ENCODE measurements at regions not wholly inside any gene's neighbourhood (a gene's known extent, or its start where the extent isn't known, plus 50 kb on each side); places are given as distances from the start of the nearest gene placed in this dataset.

DNA sequence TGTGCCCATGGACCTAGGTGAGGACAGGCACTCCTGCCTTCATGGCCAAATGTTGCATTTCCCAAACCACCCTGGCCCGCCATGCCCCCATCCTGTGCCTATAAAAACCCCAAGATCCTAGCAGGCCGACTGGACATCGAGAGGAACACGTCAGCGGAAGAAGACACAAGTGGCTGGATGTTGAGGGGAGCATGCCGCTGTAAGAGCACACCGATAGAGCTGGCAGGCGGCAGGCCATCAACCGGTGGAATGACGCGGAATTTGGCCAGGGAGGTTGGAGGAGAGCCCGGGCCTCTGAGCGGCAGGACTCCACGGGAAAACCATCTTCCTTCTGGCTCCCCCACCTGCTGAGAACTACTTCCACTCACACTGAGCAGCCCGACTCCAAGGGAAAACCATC, 361.1 kb upstream of the TMPRSS15 start:
- TF ChIP-seq, protein P1, sequence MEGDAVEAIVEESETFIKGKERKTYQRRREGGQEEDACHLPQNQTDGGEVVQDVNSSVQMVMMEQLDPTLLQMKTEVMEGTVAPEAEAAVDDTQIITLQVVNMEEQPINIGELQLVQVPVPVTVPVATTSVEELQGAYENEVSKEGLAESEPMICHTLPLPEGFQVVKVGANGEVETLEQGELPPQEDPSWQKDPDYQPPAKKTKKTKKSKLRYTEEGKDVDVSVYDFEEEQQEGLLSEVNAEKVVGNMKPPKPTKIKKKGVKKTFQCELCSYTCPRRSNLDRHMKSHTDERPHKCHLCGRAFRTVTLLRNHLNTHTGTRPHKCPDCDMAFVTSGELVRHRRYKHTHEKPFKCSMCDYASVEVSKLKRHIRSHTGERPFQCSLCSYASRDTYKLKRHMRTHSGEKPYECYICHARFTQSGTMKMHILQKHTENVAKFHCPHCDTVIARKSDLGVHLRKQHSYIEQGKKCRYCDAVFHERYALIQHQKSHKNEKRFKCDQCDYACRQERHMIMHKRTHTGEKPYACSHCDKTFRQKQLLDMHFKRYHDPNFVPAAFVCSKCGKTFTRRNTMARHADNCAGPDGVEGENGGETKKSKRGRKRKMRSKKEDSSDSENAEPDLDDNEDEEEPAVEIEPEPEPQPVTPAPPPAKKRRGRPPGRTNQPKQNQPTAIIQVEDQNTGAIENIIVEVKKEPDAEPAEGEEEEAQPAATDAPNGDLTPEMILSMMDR (IDR thresholded peaks at IDR 0.05; ENCODE audit: low read depth, low read length) = no peak
- DNase-seq (ENCODE audit: extremely low read depth, low read depth) = no peak

DNA sequence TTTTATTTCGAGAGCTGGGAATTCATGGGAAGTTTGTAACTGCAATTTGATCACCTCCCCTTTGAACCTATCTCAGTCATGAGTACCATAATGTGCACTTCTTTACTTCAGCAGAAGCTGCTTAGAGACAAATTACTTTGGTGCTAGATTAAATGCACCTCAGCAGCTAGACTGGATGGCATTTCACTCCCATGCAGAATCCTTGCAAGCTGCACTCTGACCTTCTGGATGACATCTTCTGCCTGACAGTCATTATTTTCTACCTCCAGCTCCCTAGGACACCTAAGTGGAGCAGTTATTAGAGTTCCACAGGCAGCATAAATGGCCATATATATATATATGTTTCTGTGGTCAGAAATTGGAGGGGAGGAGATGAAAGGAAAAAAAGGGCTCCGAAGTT, 366.0 kb upstream of the TMPRSS15 start:
- DNase-seq (ENCODE audit: extremely low read depth, low read depth) = no peak
- TF ChIP-seq, protein P1 (IDR thresholded peaks at IDR 0.05; ENCODE audit: low read depth, low read length) = no peak

DNA sequence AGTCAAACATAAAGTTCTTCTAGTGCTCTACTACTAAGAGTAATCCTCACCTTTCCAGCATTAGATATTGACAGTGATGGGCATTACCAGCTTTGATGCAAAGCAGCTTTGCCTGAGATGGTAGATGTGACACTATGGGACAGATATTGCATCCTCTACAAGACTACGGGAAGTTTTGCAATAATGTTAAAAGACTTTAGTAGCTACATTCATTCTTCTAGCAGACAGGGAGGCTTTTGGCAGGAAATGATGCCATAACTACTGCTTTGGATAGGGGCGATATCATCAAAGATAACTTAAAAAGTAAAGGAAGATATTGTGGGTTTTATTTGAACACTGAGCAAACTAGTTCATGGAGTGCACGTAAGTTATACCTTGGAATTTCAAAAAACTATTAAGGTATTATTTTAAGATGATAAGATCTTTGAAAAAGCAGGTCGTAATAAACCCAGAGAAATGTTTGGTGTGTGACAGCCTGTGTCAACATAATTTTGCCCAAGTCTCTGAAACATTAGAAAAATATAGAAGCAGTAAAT, 368.3 kb upstream of the TMPRSS15 start:
- TF ChIP-seq, protein P1 (IDR thresholded peaks at IDR 0.05; ENCODE audit: low read depth, low read length) = no peak
- no peak for DNase-seq (ENCODE audit: extremely low read depth, low read depth)

DNA sequence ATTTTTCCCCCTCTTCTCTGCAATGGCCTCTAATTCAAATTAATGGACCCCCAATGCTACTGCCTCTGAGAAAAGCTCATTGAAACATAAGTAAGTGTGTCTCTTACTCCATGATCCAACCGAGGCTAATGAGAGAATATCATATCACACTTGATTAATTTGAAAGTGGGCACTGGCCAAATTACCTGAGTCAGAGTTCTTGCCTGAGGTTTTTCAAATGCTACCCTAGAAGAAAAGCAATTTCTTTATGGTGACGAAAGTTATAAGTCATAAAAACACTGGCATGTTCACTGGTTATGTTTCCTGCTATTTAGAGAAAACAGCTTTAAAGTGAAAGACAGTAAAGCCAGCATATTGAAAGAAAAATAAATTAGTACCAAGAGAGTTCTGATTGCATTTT, 368.8 kb upstream of the TMPRSS15 start:
- TF ChIP-seq, protein P1 (IDR thresholded peaks at IDR 0.05; ENCODE audit: low read depth, low read length) = no peak
- DNase-seq (ENCODE audit: extremely low read depth, low read depth) = no peak

DNA sequence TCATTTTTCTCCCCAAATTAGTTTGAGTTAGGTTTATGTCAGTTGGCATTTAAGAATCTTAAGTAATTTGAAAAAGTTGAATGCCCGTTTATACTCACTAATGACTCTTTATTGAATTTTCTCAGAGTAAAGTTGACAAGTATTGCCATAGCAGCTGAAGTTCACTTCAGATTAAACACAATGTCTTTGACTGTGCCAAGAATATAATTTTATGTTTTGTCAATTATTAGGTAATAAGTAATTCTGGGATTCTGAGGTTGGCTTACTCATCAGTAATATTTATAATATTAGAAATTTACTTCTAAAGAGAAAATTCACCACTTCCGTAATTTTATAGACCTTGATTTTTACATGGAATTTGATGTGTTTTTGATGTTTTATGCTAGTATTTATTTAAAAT, 369.3 kb upstream of the TMPRSS15 start:
- DNase-seq (ENCODE audit: extremely low read depth, low read depth) = no peak
- TF ChIP-seq, protein P1 (IDR thresholded peaks at IDR 0.05; ENCODE audit: low read depth, low read length) = no peak

DNA sequence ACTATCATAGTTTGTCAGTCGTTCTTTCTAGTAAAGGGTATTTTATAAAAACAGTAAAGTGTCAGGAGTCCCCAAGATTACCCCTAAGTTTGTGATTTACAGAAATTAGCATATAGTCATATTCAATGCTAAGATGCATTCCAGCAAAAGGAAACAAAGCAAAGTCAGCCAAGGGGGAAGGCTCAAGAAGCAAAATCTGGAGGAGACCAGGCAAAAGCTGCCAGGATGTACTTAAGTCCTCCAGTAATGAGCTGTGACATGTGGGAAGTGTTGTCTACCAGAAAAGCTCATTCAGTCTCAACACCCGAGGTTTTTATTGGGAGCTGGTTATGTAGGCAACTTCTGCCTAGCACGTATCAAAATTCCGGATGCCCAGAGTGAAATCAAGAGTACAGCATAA, 373.4 kb upstream of the TMPRSS15 start:
- TF ChIP-seq, protein P1 (IDR thresholded peaks at IDR 0.05; ENCODE audit: low read depth, low read length) = no peak

DNA sequence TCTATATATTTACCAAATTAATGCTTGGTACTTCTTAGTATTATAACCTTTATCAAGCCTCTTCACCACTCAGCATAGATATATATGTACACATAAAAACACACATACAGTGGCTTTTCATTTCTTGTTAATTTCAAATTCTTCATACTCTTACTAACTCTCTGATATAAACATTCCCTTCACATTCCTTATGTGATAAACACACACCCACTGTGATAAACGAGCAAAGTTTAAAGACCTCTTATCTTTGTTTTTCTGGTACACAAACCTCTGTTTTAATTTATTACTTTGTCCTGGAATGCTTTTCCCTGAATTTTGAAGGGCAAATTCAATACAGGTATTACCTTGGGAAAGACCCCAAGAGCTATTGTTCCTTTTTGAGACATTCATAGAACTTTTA, 379.1 kb upstream of the TMPRSS15 start:
- no peak for DNase-seq (ENCODE audit: extremely low read depth, low read depth)
- TF ChIP-seq, protein P1 (IDR thresholded peaks at IDR 0.05; ENCODE audit: low read depth, low read length) = no peak

More for the DNA sequence above, 373.4 kb upstream of the TMPRSS15 start:
- no peak for DNase-seq (ENCODE audit: extremely low read depth, low read depth)
